ENCODE measurements at regions not wholly inside any gene's neighbourhood (a gene's known extent, or its start where the extent isn't known, plus 50 kb on each side); places are given as distances from the start of the nearest gene placed in this dataset.

DNA sequence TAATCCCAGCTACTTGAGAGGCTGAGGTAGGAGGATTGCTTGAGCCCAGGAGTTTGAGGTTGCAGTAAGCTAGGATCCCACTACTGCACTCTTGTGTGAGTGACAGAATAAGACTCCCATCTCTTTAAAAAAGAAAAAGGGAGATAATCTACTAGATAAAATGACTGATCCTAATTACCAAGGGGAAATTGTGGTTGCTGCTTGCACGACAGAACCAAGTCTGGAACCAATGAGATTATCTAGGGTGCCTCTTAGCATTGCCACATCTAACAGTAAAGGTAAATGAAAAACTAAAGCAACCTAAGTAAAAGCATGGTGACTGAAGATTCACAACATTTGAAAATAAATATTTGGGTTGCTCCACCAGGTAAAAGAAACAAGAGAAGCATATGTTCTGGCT, 185.1 kb downstream of the PDHA2 start:
- CTCF ChIA-PET: interaction anchor here (0.6 kb wide), 1 partner anchor 1462 kb away, joined by 3 read pairs; no protein-coding TSS in a partner anchor
- RAD21 ChIA-PET (ENCODE audit: low non-redundant PET in 1 of 2, low total read pairs in 2 of 2, uncharacterized antibody in 2 of 2, unreplicated experiment in 2 of 2): no interaction called here
- Histone ChIP-seq H3K9me3 (ENCODE audit: control insufficient read depth in 1 of 2, insufficient read depth in 1 of 2, low read depth in 1 of 2, low read length in 2 of 2) (no peaks in the 10 kb centered on the region), H3K27me3 (ENCODE audit: insufficient read depth, low read length) (no peaks in the 10 kb centered on the region), H3K79me2 (ENCODE audit: insufficient read depth, low read length) (no peaks in the 10 kb centered on the region), H3K4me1 (ENCODE audit: control insufficient read depth in 1 of 2, insufficient read depth in 2 of 2, low read length in 2 of 2) (no peaks in the 10 kb centered on the region), H3K36me3 (ENCODE audit: control insufficient read depth in 1 of 2, insufficient read depth in 2 of 2, low read length in 2 of 2) (no peaks in the 10 kb centered on the region), H3K9ac (ENCODE audit: low read length) (no peak overlapping the region), H2AFZ (ENCODE audit: low read depth, low read length, poor library complexity, severe bottlenecking) (no peak overlapping the region), H3K9me2 (ENCODE audit: insufficient read depth) (no peaks in the 10 kb centered on the region), H4K20me1 (ENCODE audit: insufficient read depth) (no peaks in the 10 kb centered on the region), H3K4me2 (ENCODE audit: low read length) (no peak overlapping the region), H3K4me3 (replicated peaks in 1 of 2; ENCODE audit: low read depth in 1 of 2, low read length in 2 of 2) (no peak overlapping the region), H3K27ac (ENCODE audit: low read depth, low read length) (no peak overlapping the region)
- DNase-seq (ENCODE audit: low read depth, low spot score) (no peak), ATAC-seq (no peak)
- no peak for TF ChIP-seq YY1 (IDR thresholded peaks at IDR 0.05; ENCODE audit: extremely low read depth, insufficient replicate concordance, low read depth, low read length)
- TF ChIP-seq, protein P1, sequence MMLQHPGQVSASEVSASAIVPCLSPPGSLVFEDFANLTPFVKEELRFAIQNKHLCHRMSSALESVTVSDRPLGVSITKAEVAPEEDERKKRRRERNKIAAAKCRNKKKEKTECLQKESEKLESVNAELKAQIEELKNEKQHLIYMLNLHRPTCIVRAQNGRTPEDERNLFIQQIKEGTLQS (IDR thresholded peaks at IDR 0.05): no peak
- no peak for TF ChIP-seq FOSL1 (IDR thresholded peaks at IDR 0.05; ENCODE audit: low read depth)
- no peak for TF ChIP-seq SIN3A (IDR thresholded peaks at IDR 0.05; ENCODE audit: low read depth)
- no peak for TF ChIP-seq ELF1 (IDR thresholded peaks at IDR 0.05; ENCODE audit: borderline replicate concordance, low read depth)
- no peak for TF ChIP-seq RAD21 (IDR thresholded peaks at IDR 0.05; ENCODE audit: low read depth)
- TF ChIP-seq CTCF (IDR thresholded peaks at IDR 0.05 in 2 of 3, conservative IDR thresholded peaks at IDR 0.05 in 1 of 3; ENCODE audit: borderline replicate concordance in 1 of 3, insufficient read depth in 1 of 3, low read depth in 2 of 3, low read length in 2 of 3): no peak
- TF ChIP-seq POLR2AphosphoS5 (IDR thresholded peaks at IDR 0.05; ENCODE audit: low read depth, low read length): no peak
- intact Hi-C loops (cut with micrococcal nuclease): no loop called here
- POLR2A ChIA-PET: no interaction called here
- BruUV-seq (replicated peaks): no TSS peak

DNA sequence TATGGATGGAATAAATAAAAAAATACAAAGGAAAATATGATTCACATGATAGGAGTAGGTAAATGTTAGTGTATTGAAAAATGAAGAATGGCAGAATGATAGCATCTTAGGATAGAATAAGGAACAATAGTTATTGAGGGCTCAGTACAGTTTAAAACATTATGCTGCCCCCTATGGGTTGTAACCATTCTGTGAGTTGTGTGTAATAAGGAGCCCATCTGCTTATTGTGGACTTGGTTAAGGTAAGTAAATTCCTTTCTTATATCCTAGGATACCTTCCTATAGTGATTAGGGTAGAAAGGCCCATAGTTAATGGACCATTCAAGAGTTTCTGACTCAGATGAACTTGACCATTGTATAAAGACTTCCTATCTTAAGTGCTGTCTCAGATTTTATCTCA, 195.8 kb downstream of the PDHA2 start:
- H3K36me3 ChIP-seq (ENCODE audit: control insufficient read depth in 1 of 2, insufficient read depth in 2 of 2, low read length in 2 of 2): no peaks in the 10 kb centered on the region
- CTCF ChIA-PET: no interaction called here
- H3K9me2 ChIP-seq (ENCODE audit: insufficient read depth): no peaks in the 10 kb centered on the region
- no peaks in the 10 kb centered on the region for H3K79me2 ChIP-seq (ENCODE audit: insufficient read depth, low read length)
- H3K4me2 ChIP-seq (ENCODE audit: low read length): no peak overlapping the region
- no peaks in the 10 kb centered on the region for H4K20me1 ChIP-seq (ENCODE audit: insufficient read depth)
- no peak overlapping the region for H2AFZ ChIP-seq (ENCODE audit: low read depth, low read length, poor library complexity, severe bottlenecking)
- no peak overlapping the region for H3K27ac ChIP-seq (ENCODE audit: low read depth, low read length)
- RAD21 ChIA-PET (ENCODE audit: low non-redundant PET in 1 of 2, low total read pairs in 2 of 2, uncharacterized antibody in 2 of 2, unreplicated experiment in 2 of 2): no interaction called here
- no TSS peak for BruUV-seq (replicated peaks)
- DNase-seq (ENCODE audit: low read depth, low spot score) (peak; percentile 32), ATAC-seq (peak; percentile 58; the same call in 1 of the 2 replicates)
- no peaks in the 10 kb centered on the region for H3K27me3 ChIP-seq (ENCODE audit: insufficient read depth, low read length)
- POLR2A ChIA-PET: no interaction called here
- H3K9me3 ChIP-seq (ENCODE audit: control insufficient read depth in 1 of 2, insufficient read depth in 1 of 2, low read depth in 1 of 2, low read length in 2 of 2): no peaks in the 10 kb centered on the region
- intact Hi-C loops (cut with micrococcal nuclease): no loop called here
- no peak overlapping the region for H3K4me3 ChIP-seq (replicated peaks in 1 of 2; ENCODE audit: low read depth in 1 of 2, low read length in 2 of 2)
- no peaks in the 10 kb centered on the region for H3K4me1 ChIP-seq (ENCODE audit: control insufficient read depth in 1 of 2, insufficient read depth in 2 of 2, low read length in 2 of 2)
- TF ChIP-seq FOSL1 (IDR thresholded peaks at IDR 0.05; ENCODE audit: low read depth): no peak
- TF ChIP-seq EGR1 (IDR thresholded peaks at IDR 0.05; ENCODE audit: low read depth): no peak
- no peak for TF ChIP-seq ELF1 (IDR thresholded peaks at IDR 0.05; ENCODE audit: borderline replicate concordance, low read depth)
- peak in 2 of 3 experiments; percentile 55 to 57; a peak in 4 of 6 replicates for TF ChIP-seq CTCF (IDR thresholded peaks at IDR 0.05 in 2 of 3, conservative IDR thresholded peaks at IDR 0.05 in 1 of 3; ENCODE audit: borderline replicate concordance in 1 of 3, insufficient read depth in 1 of 3, low read depth in 2 of 3, low read length in 2 of 3)
- TF ChIP-seq JUND (IDR thresholded peaks at IDR 0.05): no peak
- TF ChIP-seq CBX3 (IDR thresholded peaks at IDR 0.05; ENCODE audit: low read depth): no peak
- TF ChIP-seq CEBPB (IDR thresholded peaks at IDR 0.05; ENCODE audit: low read depth): no peak
- TF ChIP-seq, protein P2, sequence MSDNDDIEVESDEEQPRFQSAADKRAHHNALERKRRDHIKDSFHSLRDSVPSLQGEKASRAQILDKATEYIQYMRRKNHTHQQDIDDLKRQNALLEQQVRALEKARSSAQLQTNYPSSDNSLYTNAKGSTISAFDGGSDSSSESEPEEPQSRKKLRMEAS (IDR thresholded peaks at IDR 0.05): no peak
- TF ChIP-seq, protein P1 (IDR thresholded peaks at IDR 0.05): no peak
- TF ChIP-seq RAD21 (IDR thresholded peaks at IDR 0.05; ENCODE audit: low read depth): peak; percentile 49
- TF ChIP-seq SP1 (IDR thresholded peaks at IDR 0.05; ENCODE audit: low read depth): no peak
- no peak overlapping the region for H3K9ac ChIP-seq (ENCODE audit: low read length)
